GM12878 (cell line): ENCODE measurements at regions not wholly inside any gene's neighbourhood (a gene's known extent, or its start where the extent isn't known, plus 50 kb on each side); places are given as distances from the start of the nearest gene placed in this dataset.

Source experiments
- ATAC-seq: fragments of 200-7000 bp; cut with Tn5 transposase; 3 replicates; pipeline ENCODE4 v1.9.1; 2020; ENCODE audit warnings: mild to moderate bottlenecking, moderate library complexity
- BruUV-seq: library from RNA; stranded (reverse); fragments of 400-500 nt; replicated peaks from 2 replicates; lab custom pipeline; 2021; lab: Mats Ljungman, UMichigan
- CTCF ChIA-PET: fragments of 300-600 bp; sonication (Branson Sonifier 250); formaldehyde crosslinking; extraction: SDS; loops from one replicate; lab custom pipeline; 2021; ENCODE audit warnings: inconsistent platforms; lab: Yijun Ruan, JAX
- POLR2A ChIA-PET: fragments of 350-600 bp; formaldehyde crosslinking; extraction: SDS; loops from one replicate; lab custom pipeline; 2021; ENCODE audit warnings: inconsistent platforms; lab: Charles Lee
- RAD21 ChIA-PET: fragments of 300-600 bp; sonication (Branson Sonifier 250); formaldehyde crosslinking; loops from one replicate; lab custom pipeline; 2023; ENCODE audit warnings: antibody characterized with exemption; ENCODE audit not compliant: unreplicated experiment; lab: Charles Lee
- SMC1A ChIA-PET: fragments of 300-600 bp; sonication (Branson Sonifier 250); formaldehyde crosslinking; loops from one replicate; lab custom pipeline; 2023; ENCODE audit not compliant: unreplicated experiment, uncharacterized antibody; lab: Charles Lee
- DNase-seq: peaks from one replicate; pipeline ENCODE4 v3.0.0-alpha.2; 2011; ENCODE audit warnings: low read depth, low spot score
- FAIRE-seq: peaks from 3 replicates; lab custom pipeline; 2011; peaks lifted over from hg19 to GRCh38; lab: Jason Lieb, UNC
- H2AFZ ChIP-seq: 2 replicates; pipeline ENCODE4 v1.6.0; 2011; ENCODE audit warnings: low read depth, low read length, control low read depth; ENCODE audit not compliant: control insufficient read depth
- H3K27ac ChIP-seq: 2 replicates; pipeline ENCODE4 v1.5.1; 2011; ENCODE audit warnings: control low read depth; ENCODE audit not compliant: control insufficient read depth, insufficient read depth
- H3K27me3 ChIP-seq, 2 experiments: replicated peaks in 1 of 2; 2 replicates each; pipeline versions ENCODE4 v1.6.0 to v1.6.1; 2011; ENCODE audit warnings: low read length in 1 of 2; ENCODE audit not compliant: control insufficient read depth in 2 of 2, insufficient read depth in 2 of 2
- H3K36me3 ChIP-seq, 2 experiments: 2 replicates each; pipeline ENCODE4 v1.5.1; 2011; ENCODE audit warnings: low read length in 1 of 2; ENCODE audit not compliant: control insufficient read depth in 2 of 2, insufficient read depth in 2 of 2
- H3K4me1 ChIP-seq: 2 replicates; pipeline ENCODE4 v1.6.1; 2011; ENCODE audit warnings: mild to moderate bottlenecking, low read length, moderate library complexity, mixed read lengths; ENCODE audit not compliant: control insufficient read depth, insufficient read depth
- H3K4me2 ChIP-seq: 2 replicates; pipeline ENCODE4 v1.6.0; 2011; ENCODE audit warnings: control low read depth; ENCODE audit not compliant: control insufficient read depth, insufficient read depth
- H3K4me3 ChIP-seq: fragments of 200-600 bp; sonication (generic); 2 replicates; pipeline ENCODE4 v1.5.1; 2016
- H3K79me2 ChIP-seq: 2 replicates; pipeline ENCODE4 v1.6.0; 2011; ENCODE audit warnings: low read length; ENCODE audit not compliant: control insufficient read depth, insufficient read depth
- H3K9ac ChIP-seq: 2 replicates; pipeline ENCODE4 v1.8.0; 2011; ENCODE audit warnings: low read length, control low read depth, mixed read lengths; ENCODE audit not compliant: control insufficient read depth, insufficient read depth
- H3K9me3 ChIP-seq: replicated peaks from 3 replicates; pipeline ENCODE4 v1.5.1; 2011; ENCODE audit warnings: mild to moderate bottlenecking, low read length; ENCODE audit not compliant: control insufficient read depth, insufficient read depth
- H4K20me1 ChIP-seq: 2 replicates; pipeline ENCODE4 v1.6.0; 2011; ENCODE audit not compliant: control insufficient read depth, insufficient read depth
- BRCA1 ChIP-seq: IDR thresholded peaks from 2 replicates; pipeline ENCODE4 v1.6.1; 2011; ENCODE audit warnings: low read depth, low read length, improper control_type of control experiment
- CEBPB ChIP-seq, 2 experiments: fragments of 150-350 bp in 1 of 2; IDR thresholded peaks; 2 replicates each; pipeline ENCODE4 v1.6.1; 2012 to 2014; ENCODE audit warnings: low read depth in 2 of 2, low read length in 2 of 2, borderline replicate concordance in 1 of 2, inconsistent platforms in 1 of 2
- DPF2 ChIP-seq: fragments of 450-650 bp; IDR thresholded peaks from 2 replicates; pipeline ENCODE4 v1.6.1; 2017; ENCODE audit warnings: mild to moderate bottlenecking
- IRF4 ChIP-seq: IDR thresholded peaks from 2 replicates; pipeline ENCODE4 v1.6.1; 2011; ENCODE audit warnings: low read depth, low read length
- KDM1A ChIP-seq: fragments of 200-600 bp; sonication (generic); IDR thresholded peaks from 2 replicates; pipeline ENCODE4 v1.6.1; 2016; ENCODE audit warnings: borderline replicate concordance
- MTA3 ChIP-seq: IDR thresholded peaks from 2 replicates; pipeline ENCODE4 v1.6.1; 2012; ENCODE audit warnings: low read length, inconsistent platforms, borderline replicate concordance
- PML ChIP-seq: IDR thresholded peaks from 2 replicates; pipeline ENCODE4 v1.6.1; 2012; ENCODE audit warnings: low read length, inconsistent platforms
- RUNX3 ChIP-seq: IDR thresholded peaks from 2 replicates; pipeline ENCODE4 v1.6.1; 2012; ENCODE audit warnings: low read length, inconsistent platforms
- SMARCA5 ChIP-seq: fragments of 450-650 bp; IDR thresholded peaks from 2 replicates; pipeline ENCODE4 v1.6.1; 2017; ENCODE audit warnings: mild to moderate bottlenecking
- WGBS: methylation state at CpG from one replicate; pipeline ENCODE4 v1.1.6; 2016; ENCODE audit warnings: low lambda C conversion rate; ENCODE audit not compliant: insufficient replicate concordance, insufficient coverage; ENCODE audit errors: missing lambda C conversion rate; 5-methylcytosine and 5-hydroxymethylcytosine counted together
- in situ Hi-C: fragments of 300-500 bp; cut with MboI; formaldehyde crosslinking; loops from 9 replicates; pipeline ENCODE4 v1.14.3; 2018; ENCODE audit warnings: mixed read lengths
- intact Hi-C: fragments of 100-400 bp; cut with micrococcal nuclease; formaldehyde crosslinking; loops from one replicate; pipeline ENCODE4 v1.14.2; 2022; ENCODE audit not compliant: unreplicated experiment
- TF ChIP-seq, protein P1 (sequence below): fragments of 450-650 bp; IDR thresholded peaks from 2 replicates; pipeline ENCODE4 v1.6.1; 2017; ENCODE audit warnings: mild to moderate bottlenecking, moderate library complexity

DNA sequence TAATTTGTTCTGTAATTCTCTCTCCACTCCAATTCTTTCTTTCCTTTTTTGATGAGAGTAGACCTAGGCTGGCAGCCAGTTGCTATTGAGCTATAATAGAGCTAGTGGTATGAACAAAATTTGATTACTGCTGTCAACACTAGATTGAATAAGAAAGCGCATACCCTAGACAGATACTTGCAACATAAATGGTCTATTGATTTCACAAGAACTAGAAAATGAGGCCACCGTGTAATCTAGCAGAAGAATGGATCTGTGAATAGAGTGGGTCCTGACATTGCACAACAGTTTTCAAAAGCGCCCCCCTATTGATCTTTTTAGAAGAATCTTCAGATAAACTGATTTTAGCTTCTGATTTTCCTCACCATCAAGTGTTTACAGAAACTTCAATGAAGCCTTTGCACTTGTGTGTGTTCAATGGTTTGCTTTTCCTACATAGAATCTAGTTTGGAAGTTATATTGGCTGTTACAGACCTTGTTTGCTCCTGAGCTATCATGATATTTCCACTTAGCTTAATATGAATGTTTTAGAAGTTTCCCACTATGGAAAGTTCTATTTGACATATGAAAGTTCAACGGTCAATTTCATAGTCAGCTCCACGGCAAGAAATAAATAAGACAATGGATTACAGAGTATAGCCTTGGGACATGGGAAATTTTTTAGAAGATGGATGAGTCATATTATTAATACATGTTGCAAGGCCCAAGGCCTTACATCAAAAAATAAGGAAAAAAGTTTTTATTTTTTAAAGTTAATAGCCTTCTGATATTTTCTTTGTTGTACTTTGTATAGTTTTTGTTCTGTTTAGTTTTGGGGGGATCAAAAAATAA lies 55.6 kb downstream of the UTRN start:
- ATAC-seq (no peak), DNase-seq (no peak), FAIRE-seq (no peak)
- H3K27me3 ChIP-seq: no peaks in the 10 kb centered on the region
- peaks cover 18% of the 10 kb centered on the region for H3K79me2 ChIP-seq
- intact Hi-C loops: no loop called here
- no peak overlapping the region for H3K27ac ChIP-seq
- ChIA-PET CTCF (interaction anchor here (0.6 to 0.7 kb wide), 2 partner anchors 91 to 128 kb away, joined by 3 read pairs; no protein-coding TSS in a partner anchor), POLR2A (no interaction called here), RAD21 (interaction anchor here (1.1 kb wide), 1 partner anchor 124 kb away, joined by 3 read pairs; no protein-coding TSS in a partner anchor), SMC1A (interaction anchor here (1.1 to 5.3 kb wide), 4 partner anchors 13 to 140 kb away, joined by 4 to 35 read pairs (median 4); no protein-coding TSS in a partner anchor)
- TF ChIP-seq RUNX3 (no peak), BRCA1 (no peak), PML (no peak), KDM1A (no peak), IRF4 (no peak), MTA3 (no peak), CEBPB (IDR thresholded peaks at IDR 0.05; ENCODE audit: borderline replicate concordance in 1 of 2, low read depth in 2 of 2, low read length in 2 of 2) (no peak), DPF2 (no peak), SMARCA5 (no peak)
- TF ChIP-seq, protein P1, sequence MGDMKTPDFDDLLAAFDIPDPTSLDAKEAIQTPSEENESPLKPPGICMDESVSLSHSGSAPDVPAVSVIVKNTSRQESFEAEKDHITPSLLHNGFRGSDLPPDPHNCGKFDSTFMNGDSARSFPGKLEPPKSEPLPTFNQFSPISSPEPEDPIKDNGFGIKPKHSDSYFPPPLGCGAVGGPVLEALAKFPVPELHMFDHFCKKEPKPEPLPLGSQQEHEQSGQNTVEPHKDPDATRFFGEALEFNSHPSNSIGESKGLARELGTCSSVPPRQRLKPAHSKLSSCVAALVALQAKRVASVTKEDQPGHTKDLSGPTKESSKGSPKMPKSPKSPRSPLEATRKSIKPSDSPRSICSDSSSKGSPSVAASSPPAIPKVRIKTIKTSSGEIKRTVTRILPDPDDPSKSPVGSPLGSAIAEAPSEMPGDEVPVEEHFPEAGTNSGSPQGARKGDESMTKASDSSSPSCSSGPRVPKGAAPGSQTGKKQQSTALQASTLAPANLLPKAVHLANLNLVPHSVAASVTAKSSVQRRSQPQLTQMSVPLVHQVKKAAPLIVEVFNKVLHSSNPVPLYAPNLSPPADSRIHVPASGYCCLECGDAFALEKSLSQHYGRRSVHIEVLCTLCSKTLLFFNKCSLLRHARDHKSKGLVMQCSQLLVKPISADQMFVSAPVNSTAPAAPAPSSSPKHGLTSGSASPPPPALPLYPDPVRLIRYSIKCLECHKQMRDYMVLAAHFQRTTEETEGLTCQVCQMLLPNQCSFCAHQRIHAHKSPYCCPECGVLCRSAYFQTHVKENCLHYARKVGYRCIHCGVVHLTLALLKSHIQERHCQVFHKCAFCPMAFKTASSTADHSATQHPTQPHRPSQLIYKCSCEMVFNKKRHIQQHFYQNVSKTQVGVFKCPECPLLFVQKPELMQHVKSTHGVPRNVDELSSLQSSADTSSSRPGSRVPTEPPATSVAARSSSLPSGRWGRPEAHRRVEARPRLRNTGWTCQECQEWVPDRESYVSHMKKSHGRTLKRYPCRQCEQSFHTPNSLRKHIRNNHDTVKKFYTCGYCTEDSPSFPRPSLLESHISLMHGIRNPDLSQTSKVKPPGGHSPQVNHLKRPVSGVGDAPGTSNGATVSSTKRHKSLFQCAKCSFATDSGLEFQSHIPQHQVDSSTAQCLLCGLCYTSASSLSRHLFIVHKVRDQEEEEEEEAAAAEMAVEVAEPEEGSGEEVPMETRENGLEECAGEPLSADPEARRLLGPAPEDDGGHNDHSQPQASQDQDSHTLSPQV: no peak
- no TSS peak for BruUV-seq
- in situ Hi-C loops: no loop called here
- H3K36me3 ChIP-seq: no peaks in the 10 kb centered on the region
- WGBS: 87% methylated on average over 5 of the region's 5 CpGs
- no peak overlapping the region for H3K4me2 ChIP-seq
- peaks cover 29% of the 10 kb centered on the region for H3K4me1 ChIP-seq
- H4K20me1 ChIP-seq: no peaks in the 10 kb centered on the region
- no peak overlapping the region for H2AFZ ChIP-seq
- H3K9ac ChIP-seq: no peak overlapping the region
- H3K9me3 ChIP-seq: no peaks in the 10 kb centered on the region
- H3K4me3 ChIP-seq: no peak overlapping the region
